ENCODE measurements at regions not wholly inside any gene's neighbourhood (a gene's known extent, or its start where the extent isn't known, plus 50 kb on each side); places are given as distances from the start of the nearest gene placed in this dataset.
"Not testable (repeated sequence)": the region's sequence is repeated elsewhere in the genome, so short reads cannot be mapped to it uniquely, and the experiment has no call there.

- DNase-seq = no peak
Observed at GRCh38 chr5:54820346-54821134, 164.9 kb downstream of the ESM1 start.

- DNase-seq = no peak
Observed at GRCh38 chr5:54807421-54807820, 178.0 kb downstream of the ESM1 start.

DNA sequence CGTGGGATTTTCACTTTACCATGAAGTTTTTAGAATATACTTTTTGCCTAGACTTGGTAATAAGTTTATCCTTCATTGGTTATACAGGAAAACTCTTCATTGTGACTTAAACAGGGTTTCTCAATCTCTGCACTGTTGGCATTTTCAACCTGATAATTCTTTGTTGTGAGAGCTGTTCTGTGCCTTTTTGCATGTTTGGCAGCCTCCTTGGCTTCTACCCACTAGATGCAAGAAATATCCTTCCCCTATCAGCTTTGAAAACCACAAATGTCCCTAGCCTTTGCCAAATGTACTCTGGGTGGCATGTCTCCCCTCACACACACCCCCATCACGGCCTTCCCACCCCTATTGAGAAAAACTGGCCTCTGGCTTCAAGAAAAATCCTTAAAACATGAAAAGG lies 180.9 kb downstream of the ESM1 start:
- DNase-seq = no peak

DNA sequence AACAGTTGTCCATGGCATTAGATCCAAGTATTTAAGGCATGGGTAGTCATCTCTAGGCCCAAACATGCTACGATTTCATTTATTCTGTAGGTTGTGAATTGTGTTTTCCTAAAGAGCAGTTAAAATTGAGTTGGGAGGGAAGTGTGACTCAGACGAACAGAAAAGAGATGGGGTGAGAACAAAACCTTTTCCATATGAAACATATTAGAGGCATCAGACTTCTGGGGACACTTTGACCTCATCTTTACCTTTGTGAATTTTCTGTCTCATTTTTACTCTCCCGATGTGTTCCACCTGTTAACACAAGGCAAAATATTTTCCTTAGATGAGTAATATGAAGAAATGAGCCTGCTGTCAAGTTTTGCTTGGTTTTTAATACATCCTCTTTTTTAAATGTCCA lies 181.3 kb downstream of the ESM1 start:
- no peak for DNase-seq

DNA sequence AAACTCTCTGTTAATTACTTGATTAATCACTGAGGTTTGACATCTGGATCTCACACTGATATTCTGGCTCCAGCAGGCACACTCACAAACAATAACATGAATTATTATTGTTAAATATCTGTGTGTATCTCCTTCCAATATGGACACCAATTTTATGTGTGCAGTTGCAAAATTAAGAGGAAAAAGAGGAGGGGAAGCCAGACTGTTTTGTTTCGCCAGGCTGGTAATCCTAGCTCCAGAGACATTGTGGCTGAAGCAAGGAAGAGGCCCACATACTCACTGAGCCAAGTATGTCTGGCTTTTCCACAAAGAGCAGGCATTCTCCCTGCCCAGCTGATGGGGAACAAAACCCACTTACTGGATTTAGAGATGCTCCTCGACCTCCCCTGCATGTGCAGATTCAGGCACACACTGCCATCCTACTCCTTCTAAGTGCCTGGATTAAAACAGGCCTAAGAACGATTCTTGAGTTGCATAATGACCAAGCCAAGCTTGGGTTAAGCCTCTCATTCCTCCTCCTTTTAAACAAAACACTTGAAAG lies 181.9 kb downstream of the ESM1 start:
- DNase-seq = no peak

DNA sequence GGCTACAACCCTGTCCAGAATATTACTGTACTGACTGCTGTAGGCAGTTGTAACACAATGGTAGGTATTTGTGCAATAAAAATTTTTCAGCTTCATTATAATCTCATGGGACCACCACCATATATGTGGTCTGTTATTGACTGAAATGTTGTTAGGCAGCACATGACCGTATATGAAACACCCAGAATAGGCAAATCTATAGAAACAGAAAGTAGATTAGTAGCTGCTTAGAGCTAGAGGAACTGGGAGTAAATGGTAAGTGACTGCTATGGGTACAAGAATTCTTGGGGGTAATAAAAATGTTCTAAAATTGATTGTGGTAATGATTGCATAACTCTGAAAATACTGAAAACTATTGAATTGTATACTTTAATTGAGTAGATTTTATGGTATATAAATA lies 185.7 kb downstream of the ESM1 start:
- DNase-seq = no peak

- DNase-seq = no peak
Observed at GRCh38 chr5:54795777-54796176, 189.6 kb downstream of the ESM1 start.

DNA sequence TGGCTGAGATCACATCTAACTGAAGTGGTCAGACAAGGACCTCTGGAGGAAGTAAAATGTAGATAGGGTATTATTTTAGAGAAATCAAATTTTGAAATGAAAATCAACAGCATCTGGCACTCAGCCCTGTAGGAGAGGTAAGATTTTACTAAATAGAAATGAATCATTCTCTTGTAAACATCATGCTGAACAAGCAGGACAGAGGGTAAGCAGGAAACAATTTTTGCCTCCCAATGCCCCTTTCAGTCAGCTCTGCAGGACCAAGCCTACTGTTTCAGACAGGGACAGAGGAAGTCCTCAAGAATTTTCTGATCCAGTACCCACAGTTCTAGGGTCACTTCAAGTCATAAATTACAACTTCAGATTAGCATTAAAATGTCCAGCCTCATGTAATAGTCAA lies 190.1 kb downstream of the ESM1 start:
- DNase-seq = no peak

- no peak for DNase-seq
Observed at GRCh38 chr5:54794135-54794975, 191.0 kb downstream of the ESM1 start.

- DNase-seq = no peak
Observed at GRCh38 chr5:54793468-54794134, 191.8 kb downstream of the ESM1 start.

DNA sequence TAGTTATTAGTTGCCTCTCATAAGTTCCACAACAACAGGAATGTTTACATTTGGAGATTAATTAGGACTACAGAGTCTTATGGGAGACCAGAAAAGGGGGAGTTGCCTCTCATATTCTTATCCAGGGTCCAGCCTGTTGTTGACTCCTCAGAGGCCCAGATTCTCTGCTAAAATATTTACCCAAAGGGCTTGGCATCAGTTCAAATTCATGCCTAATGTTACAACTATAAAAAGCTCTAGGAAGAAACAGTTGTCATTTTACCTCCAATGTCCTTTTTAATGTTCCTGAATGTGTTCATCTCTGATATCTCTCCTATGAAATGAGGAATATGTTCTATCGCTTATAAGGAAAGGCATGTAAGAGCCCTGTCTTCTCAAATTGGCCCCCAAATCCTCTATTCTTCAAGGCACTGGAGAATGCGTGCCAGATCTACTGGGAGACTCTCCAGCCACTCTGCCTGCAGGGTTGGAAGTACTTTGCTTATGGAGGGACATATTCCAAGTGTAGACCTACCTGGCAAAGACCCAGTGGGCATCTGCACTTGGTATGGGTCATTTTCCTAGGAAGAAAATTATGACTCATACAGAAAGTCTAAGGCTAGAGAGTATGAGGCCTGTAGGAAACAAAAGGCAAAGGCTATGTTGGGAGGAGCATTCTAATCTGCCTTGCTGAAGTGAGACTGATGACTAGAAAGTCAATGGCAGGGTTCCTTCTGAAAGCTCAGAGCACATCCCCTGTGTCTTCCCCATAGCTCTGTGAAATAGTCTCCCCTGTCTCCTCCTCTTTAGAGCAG lies 192.6 kb downstream of the ESM1 start:
- no peak for DNase-seq

DNA sequence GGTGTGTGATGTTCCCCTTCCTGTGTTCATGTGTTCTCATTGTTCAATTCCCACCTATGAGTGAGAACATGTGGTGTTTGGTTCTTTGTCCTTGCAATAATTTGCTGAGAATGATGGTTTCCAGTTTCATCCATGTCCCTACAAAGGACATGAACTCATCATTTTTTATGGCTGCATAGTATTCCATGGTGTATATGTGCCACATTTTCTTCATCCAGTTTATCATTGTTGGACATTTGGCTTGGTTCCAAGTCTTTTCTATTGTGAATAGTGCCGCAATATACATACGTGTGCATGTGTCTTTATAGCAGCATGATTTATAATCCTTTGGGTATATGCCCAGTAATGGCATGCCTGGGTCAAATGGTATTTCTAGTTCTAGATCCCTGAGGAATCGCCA lies 197.5 kb downstream of the ESM1 start:
- not testable (repeated sequence) for DNase-seq

GRCh38 chr5:54785729-54786591 lies 199.4 kb downstream of the ESM1 start:
- DNase-seq = peak; percentile 73

GRCh38 chr5:54778783-54779182 lies 206.6 kb downstream of the ESM1 start:
- DNase-seq = no peak

GRCh38 chr5:54775645-54776044 lies 209.7 kb downstream of the ESM1 start:
- DNase-seq = no peak

DNA sequence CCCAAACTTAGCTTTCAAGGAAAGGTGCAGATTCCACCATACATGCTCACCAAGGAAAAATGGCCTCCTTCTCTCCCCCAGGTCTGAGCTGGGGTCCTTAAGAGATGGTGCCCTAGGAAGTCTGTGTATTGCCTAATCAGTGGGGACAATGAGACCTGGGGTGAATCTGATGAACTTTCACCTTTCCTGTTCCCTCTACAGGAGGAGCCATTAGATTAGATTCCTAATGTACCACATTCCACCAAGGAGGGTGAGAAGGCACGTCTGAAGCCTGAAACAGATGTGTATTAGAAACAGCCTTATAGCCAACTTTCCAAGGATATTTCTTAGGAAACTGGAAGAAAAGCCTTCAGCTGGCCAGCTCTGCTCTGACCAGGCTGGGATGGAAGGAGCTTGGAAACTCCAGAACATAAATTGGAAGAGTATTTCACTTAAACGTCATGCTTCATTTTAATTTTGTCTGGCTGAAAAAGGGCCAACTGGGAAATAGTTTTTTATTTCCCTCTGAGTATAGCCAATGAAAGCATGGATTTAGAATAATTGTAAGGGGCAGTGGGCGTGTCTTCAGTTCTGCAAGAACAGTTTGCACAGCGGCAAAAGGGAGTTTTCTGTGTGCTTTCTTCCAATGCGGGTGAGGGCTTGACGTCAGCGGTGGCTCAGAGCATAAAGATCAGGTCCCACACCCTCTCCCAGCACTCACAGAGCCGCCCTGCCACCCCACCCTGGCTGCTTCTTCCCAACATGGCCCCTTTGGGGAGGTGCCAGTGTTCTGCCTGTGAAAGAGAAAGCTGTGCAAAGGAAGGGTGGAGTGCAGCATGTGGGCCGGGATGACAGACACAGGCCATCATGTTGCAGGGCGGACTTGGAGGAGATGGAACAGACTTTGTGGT lies 210.9 kb downstream of the ESM1 start:
- DNase-seq = no peak

- DNase-seq = no peak
Observed at GRCh38 chr5:54772684-54773083, 212.7 kb downstream of the ESM1 start.

GRCh38 chr5:54772231-54772630 lies 213.2 kb downstream of the ESM1 start:
- DNase-seq = no peak

- no peak for DNase-seq
Observed at GRCh38 chr5:54769746-54770145, 215.6 kb downstream of the ESM1 start.

DNA sequence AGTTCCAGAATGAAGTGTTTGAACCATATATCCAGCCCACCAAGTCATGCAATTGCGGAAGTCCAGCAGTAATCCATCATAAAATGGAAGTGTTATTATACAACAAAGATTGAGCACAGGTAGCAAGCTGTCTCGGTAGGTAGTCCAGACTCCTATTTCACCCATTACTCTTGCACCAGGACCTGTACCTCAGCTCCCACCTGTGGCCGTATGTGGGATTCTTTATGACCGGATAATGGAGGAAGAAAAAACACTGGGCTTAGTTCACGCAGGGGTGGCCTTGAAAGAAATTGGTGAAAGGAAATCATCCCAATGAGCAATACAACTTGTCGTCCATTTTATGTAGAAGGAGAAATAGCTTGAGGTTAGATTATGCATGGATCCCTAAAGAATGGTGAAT lies 216.3 kb downstream of the ESM1 start:
- DNase-seq = no peak

Measured in midbrain (tissue), 1 donor.